ENCODE measurements at regions not wholly inside any gene's neighbourhood (a gene's known extent, or its start where the extent isn't known, plus 50 kb on each side); places are given as distances from the start of the nearest gene placed in this dataset.
A peak's percentile ranks its signal among the peaks of the same experiment; 100 is the strongest.
"Not testable (repeated sequence)": the region's sequence is repeated elsewhere in the genome, so short reads cannot be mapped to it uniquely, and the experiment has no call there.

DNA sequence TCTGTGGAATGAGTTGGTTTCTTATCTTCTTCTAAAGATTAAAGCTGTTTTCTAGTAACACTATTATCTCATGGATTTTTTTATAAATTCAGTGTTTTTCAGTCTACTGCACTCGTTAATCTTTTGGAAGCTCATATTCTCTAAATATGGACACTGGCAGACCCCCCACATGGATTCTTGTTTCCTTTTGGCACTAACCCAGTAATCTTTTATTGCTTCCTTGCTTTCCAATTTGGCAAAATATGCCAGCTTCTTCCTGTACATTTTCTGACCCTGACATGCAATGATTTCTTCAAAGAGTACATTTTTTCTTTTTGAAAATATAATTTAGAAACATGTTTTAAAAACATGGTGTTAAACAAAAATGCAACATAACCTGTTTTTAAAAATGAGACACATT, 474.2 kb upstream of the FTMT start:
- DNase-seq, result no peak

DNA sequence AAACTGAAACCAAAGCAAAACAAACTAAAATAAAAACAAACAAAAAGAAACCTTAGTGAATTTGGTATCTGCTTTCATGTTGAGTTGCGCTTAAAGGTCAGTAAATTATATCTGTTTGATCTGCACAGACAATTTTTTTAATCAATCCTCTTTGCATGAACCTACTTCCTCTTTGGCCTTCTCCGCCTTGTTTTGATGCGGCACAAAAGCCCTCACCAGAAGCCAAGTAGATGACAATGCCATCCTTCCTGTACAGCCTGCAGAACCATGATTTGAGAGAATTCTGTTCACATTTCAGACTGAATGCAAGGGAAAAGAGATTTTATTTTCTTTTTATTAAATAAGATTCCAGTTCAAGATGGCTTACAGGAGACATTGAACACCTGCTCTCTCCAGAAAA, 473.6 kb upstream of the FTMT start:
- no peak for DNase-seq

DNA sequence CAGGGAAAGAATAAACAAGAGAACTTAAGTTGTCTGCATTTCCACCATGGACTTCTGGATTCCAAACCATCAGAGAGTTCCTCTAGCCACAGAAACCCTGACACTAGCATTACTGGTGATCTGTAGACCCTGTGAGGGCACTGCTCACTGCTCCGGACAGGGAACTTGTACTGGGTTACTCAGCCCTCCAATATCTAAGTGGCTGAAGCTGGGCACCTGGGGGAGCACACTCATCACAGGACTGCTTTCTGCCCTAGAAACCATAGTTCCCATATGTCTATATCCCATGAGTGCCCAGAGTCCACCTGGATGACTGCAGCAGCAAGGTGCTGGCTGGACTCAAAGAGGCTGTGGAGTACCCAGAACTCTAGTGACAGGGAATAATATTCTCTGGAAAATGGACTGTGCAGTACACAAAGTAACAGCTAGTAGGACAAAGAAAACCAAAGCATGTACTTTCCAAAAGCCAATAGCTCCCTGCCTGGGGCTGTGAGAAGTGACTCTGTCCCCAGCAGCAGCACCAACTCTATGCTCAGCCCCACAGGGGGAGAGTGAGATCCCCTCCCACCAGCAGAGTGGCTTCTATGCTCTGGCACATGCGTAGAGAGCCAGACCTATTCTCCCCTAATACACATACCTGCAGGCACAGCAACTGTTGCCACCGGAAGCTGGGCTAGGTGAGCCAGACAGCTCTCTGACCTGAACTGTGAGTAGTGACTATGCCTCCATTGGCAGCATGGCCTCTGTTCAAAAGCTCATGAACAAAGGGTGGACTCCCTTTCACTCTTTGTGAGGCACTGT, 472.9 kb upstream of the FTMT start:
- no peak for DNase-seq

DNA sequence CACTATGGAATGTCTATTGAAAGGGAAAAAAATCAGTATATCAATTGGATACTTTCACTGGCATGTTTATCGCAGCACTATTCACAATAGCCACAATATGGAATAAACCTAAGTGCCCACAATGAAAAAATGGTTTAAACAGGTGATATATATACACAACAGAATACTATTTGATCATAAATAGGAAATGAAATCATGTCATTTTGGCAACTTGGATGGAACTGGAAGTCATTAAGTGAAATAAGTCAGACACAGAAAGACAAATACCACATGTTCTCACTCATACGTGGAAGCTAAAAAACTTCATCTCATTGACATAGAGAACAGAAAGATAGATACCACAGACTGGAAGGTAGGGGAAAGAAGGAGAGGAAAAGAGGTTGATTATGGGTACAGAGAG, 471.6 kb upstream of the FTMT start:
- no peak for DNase-seq

DNA sequence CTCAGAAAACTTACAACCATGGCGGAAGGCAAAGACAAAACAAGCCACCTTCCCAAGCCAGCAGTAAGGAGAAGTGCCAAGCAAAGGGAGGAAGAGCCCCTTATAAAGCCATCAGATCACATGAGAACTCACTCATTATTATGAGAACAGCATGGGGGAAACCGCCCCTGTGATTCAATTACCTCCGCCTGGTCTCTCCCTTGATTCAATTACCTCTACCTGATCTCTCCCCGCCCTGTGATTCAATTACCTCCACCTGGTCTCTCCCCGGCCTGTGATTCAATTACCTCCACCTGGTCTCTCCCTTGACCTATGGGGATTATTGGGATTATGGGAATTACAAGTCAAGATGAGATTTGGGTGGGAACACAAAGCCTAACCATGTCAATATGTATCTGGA, 467.3 kb upstream of the FTMT start:
- no peak for DNase-seq

DNA sequence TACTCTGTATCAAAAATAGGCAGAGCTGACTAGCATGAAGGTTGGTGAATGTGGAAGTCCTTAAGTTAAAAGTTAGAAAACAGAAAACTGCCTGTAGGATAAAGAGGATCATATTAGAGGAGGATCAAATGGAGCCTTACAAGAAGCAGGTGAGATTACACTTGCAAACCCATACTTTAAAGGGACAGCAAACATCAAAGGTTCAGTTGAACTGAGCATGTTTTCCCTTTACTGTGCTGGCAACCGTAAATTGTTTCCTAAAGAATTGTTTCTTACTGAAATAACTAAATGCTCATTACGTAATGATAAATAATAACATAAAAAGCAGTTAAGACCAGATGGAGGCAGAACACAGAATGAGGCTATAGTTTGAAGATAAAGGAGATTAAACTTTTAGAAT, 465.3 kb upstream of the FTMT start:
- DNase-seq, result no peak

DNA sequence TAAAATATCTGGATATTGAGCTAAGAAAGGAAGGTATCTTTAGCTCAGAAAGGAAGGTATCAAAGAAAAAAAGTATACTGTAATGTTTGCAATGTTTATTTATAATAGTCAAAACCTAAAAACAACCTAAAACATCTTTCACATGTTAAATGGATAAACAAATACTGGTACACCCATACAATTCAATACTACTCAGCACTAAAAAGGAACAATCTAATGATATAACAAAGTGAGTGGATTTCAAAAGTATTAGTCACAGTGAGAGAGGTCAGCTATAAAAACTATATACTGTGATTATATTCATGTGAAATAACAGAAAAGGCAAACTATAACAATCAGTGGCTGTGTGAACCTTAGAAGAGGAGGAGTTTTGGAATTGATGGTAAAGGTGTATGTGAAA, 455.0 kb upstream of the FTMT start:
- DNase-seq, result no peak

DNA sequence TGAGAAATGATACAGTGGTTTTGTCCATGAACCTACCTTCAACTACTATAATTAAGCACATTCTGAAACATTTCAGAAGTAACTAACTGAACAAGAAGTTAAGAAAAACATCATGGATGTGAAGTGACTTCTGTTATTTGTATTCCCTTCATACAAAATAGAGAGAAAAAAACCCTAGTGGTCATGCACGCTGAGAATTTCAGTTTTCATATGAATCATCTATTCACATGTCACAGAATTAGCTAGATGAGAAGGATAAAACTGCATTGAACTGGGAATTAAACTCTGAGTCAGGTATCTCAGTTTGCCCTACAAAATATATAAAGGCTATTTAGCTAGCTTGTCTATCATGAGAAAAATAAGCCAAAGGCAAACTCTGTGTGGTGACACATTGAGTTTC, 451.8 kb upstream of the FTMT start:
- peak; percentile 11 for DNase-seq

DNA sequence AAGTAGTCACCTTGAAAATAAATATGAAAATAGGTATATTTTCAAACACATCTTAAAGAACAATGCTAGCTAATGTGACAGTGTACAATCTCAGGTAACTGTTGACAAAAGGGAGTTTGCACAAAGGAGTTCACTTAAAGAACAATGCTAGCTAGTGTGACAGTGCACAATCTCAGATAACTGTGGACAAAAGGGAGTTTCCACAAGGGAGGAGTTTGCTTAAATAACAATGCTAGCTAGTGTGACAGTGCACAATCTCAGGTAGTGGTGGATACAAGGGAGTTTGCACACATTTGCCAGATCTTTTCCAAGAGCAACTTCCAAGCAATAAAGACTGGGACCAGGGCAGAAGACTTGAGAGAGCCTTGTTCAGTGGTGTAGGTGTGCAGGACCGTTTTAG, 442.9 kb upstream of the FTMT start:
- no peak for DNase-seq

DNA sequence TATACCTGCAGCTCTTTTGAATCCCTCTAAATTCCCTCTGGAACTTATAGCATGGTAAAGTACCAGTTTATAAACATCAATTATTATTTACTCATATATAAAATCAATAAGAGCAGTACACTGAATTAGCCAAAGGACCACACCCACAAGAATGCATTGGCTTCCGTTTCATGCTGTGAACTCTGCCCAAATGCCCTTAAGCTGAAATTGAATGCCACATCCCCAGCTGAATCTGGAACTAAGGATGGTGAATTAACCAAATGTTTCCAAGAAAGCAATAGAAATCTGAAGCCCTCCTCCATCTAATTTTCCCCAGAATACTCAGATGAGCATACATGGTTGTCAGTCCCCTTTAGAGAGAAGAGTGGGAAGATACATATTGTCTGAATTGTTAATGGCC, 436.4 kb upstream of the FTMT start:
- no peak for DNase-seq

DNA sequence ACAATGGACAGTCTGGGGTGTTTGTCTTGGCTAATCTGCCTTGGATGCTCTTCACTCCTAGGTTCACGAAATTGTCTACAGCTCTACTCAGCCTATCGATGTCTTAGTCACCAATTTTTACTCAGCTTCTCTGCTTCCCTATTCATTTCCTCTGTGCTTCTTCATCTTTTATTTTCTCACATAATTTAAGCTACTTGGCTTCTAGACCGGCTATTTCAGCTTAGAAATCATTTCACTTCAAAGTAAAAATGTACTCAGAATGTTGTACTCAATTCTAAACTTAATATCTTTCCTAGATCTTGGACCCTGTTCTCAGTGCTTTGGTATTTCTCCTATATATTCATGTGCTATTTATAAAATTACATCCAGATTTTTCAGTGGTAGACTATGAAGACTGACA, 430.0 kb upstream of the FTMT start:
- DNase-seq, result no peak

DNA sequence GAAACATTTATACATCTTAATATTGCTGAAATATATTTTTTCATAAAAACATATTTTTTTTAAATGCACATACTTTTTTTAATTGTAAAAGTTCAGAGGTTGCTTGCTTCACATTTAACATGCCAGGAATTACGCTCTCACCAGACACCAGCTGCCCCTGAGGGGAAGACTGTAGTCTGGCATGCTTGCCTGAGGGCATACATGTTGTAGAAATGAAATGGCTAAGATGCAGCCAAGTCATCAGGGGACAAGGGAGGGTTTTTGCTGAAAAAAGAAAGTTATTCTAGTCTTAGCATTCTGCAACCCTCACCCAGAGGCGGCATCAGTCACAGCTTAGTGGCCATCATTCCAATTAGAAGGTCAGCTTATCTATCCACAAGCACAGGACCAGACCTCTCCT, 426.7 kb upstream of the FTMT start:
- DNase-seq, result no peak

DNA sequence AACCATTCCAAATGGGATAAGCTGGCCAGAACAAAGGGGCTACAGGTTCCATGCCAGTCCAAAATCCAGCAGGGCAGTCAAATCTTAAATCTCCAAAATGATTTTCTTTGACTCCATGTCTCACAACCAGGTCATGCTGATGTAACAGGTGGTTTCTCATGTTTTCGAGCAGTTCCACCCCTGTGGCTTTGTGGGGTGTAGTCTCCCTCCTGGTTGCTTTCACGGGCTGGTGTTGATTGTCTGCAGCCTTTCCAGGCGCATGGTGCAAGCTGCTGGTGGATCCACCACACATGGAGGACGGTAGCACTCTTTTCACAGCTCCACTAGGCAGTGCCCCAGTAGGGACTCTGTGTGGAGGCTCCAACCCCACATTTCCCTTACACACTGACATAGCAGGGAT, 425.5 kb upstream of the FTMT start:
- DNase-seq, result no peak

DNA sequence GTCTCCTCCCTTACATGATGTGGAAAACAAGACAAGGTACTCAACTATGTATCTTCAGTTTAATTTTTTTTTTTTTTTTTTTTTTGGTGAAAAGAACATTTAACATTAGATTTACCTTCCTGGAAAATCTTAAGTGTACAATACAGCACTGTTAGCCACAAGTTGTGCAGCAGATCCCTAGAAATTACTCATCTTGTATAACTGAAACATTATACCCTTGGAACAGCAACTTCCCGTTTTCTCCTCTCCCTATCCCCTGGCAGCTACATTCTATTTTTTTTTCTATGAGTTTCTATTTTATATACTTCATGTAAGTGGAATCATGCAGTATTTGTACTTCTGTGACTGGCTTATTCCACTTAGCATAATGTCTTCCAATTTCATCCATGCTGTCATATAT, 421.9 kb upstream of the FTMT start:
- DNase-seq, result no peak

DNA sequence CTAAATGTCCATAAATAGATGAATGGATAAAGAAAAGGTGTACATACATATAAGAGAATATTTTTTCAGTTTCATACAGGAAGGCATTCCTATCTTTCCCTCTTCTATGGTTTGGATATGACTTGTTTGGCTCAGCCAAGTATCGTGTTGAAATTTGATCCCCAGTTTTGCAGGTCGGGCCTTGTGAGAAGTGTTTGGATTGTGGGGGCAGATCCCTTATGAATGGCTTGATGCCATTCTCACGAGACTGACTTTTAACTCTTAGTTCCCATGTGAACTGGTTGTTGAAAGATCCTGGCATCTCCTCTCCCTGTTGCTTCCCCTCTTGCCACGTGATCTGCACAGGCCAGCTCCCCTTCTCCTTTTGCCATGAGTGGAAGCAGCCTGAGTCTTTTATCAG, 421.1 kb upstream of the FTMT start:
- DNase-seq, result no peak

DNA sequence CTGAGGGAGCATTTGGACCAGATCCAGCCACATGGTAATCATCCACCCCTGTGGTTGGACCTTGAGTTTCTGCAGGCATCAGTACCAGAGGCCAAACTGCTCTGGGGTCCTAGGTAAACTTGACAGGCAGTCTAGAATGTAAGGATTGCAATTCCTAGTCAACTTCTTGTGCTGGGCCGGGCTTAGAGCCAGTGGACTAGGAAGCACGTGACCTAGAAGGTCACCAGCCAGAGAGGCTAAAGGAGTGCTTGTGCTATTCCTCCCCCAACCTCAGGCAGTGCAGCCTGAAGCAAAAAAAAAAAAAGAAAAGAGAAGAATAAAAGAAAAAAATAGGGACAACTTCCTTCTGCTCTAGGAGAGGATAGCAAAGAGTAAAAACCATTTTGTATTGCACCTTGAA, 406.2 kb upstream of the FTMT start:
- DNase-seq, result no peak

DNA sequence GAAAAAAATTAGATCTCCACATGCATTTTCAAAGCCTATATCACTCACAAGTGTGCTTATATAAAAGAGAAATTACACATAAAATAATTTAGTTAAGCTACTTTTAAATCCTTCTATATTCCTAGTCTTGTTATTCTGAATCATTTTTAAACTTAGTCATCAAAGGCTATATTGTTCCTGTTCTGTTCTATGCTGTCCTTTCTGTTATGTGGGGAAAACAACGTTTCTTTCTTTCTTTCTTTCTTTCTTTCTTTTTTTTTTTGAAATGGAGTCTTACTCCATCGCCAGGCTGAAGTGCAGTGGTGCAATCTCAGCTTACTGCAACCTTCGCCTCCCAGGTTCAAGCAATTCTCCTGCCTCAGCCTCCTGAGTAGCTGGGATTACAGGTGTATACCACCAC, 389.2 kb upstream of the FTMT start:
- DNase-seq, result no peak

DNA sequence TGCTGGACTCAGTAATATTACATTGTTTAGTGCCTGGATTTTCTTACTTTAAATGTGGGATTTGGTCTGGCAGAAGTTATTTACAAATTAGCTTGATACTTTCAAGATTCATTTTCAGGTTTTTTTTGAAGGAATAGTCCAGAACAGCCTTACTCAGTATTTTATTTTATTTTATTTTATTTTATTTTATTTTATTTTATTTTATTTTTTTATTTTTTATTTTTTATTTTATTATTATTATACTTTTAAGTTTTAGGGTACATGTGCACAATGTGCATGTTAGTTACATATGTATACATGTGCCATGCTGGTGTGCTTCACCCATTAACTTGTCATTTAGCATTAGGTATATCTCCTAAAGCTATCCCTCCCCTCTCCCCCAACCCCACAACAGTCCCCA, 380.5 kb upstream of the FTMT start:
- DNase-seq, result not testable (repeated sequence)

DNA sequence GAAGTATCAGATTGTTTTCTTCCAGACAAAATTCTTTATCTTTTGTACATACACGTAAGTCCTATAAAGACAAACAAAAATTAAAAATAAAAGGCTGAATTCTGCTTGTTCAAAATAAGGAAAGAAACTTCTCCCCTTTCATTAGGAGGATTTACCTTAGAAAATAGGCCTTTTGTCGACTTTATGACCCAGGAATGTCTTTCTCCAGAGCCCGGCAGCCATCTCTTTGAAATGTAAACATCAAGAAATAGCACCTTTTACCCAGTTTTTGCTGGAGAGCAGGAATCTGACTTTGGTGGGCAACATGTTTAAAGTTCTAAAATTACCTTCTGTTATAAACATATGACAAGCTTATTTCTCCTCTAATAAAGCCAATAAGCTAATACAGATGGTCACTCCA, 373.0 kb upstream of the FTMT start:
- DNase-seq, result no peak

DNA sequence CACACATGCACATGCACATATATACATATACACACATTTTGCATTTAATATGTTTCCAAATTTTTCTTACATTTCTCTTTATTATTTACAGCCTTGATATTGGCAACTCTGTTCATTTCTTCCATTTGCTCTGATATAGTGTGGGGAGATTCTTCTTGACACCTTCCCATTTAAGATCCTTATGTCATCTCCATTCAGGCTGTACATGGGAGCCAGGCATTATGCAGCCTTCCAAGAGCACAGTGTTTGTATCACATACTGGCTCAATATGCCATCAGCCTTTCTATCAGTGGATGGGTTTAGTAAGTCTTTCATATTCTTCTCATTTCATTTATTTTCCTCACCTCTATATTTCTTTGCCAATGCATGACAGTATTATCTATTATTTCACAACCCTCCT, 372.3 kb upstream of the FTMT start:
- DNase-seq, result no peak

DNA sequence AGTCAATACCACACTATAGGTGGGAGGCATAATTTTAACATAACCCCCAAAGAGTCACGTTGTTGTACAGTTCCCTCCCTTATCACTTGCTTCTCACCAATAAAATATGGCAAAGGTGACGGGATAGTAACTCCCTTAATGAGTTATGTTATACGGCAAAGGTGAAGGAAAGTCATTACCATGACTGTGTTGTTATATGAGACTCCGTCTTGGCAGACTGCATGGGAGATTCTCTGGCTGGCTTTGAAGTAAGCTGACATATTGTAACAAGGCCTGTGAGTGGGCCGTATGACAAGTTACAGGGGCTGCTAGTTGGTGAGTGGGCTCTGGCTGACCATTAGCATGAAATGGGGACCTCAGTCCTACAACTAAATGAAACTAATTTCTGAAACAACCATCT, 366.4 kb upstream of the FTMT start:
- DNase-seq, result no peak

DNA sequence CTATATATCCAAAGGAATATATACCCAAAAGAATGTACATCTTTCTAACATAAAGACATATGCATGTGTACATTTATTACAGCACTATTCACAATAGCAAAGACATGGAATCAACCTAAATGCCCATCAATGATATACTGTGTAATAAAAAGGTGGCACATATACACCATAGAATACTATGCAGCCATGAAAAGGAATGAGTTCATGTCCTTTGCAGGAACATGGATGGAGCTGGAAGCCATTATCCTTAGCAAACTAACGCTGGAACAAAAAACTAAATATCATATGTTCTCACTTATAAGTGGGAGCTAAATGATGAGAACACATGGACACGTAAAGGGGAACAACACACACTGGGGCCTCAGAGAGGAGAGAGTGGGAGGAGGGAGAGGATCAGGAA, 365.7 kb upstream of the FTMT start:
- DNase-seq, result not testable (repeated sequence)

DNA sequence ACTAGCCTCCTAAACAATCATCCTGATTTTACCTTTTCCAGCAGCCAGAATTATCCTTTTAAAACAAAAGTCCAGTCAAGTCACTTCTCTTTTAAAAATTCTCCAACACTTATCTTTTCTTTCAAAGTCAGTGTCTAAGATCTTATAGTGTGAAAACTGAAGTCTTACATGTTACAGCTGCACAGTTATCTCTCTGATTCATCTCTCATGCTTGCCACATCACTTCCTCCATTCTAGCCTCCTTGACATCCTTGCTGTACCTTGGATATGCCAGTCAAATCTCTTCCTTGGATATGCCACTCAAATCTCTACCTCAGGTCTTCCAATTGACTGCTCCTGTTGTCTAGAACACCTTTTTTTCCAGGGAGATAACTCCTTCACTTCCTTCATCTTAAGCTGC, 361.7 kb upstream of the FTMT start:
- DNase-seq, result no peak

DNA sequence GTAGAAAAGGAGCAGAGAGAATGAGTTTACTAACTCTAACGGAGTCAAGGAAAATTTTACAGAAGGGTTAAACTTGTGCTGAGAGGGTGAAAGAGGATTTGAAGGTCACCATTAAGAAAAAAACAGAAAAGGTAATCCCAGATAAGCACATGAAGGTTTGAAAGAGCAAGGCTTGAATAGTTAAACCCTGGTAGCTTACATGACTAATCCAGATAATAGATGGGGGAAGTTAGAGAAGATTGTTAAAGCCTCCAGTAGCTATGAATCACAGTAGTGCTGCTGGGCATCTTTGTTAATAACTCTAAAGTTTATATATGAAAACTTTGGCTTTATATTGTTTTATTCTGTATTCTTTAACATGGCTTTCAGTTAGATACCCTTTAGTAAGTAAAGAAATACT, 354.5 kb upstream of the FTMT start:
- no peak for DNase-seq

DNA sequence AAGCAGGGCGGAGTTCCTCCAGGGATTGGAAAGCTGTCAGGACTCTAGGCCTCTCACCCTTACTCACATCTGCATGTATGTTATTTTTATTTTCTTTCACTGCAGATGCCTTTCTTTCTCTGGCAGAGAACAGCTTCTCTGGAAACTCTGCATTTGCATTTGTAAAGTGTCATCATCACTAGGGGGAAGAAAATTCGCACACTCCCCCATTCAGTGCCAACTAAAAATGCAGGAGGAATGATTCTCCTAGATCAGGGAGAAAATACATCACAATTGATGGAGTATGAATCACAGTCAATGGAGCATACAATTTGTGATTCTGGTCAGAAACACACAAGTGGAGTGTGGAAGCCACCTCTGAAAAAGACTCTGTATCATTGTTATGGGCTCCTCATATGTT, 351.4 kb upstream of the FTMT start:
- no peak for DNase-seq

All from activated CD4-positive, alpha-beta T cell treated with anti-CD3 and anti-CD28 coated beads, Interleukin-2, amount 50 U/mL, for 16 hours (primary cell).